ENCODE measurements at regions not wholly inside any gene's neighbourhood (a gene's known extent, or its start where the extent isn't known, plus 50 kb on each side); places are given as distances from the start of the nearest gene placed in this dataset.
"Not testable (repeated sequence)": the region's sequence is repeated elsewhere in the genome, so short reads cannot be mapped to it uniquely, and the experiment has no call there.

DNA sequence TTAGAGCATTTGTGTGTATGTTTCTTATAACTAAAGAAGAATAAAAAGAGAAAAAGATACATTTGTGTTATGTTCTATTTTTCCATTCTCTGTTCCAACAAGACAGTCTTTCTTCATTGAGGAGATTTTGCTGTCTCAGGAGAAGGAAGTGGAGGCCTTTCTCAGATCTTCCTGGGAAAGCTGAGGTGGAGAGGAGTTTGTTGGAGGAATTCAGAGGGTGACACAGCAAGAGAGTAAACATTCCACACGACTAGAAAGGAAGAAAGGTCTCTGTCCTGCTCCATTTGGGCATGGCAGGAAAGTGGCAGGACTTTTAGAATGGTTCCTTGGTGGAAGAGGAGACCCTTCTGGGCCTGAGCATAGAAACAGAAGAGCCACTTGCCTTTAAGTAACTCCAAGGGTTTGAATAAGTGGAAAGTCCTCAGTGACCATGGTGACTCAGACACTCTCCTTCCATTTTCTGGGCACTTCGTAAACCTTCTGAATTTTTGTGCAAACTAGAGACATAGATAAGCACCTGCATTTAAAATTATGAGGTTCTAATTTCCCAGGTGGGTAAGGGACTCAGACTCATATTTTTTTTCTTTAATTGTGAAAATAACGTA lies 52.3 kb upstream of the COL5A2 start:
- no peak for DNase-seq (ENCODE audit: low read depth)

DNA sequence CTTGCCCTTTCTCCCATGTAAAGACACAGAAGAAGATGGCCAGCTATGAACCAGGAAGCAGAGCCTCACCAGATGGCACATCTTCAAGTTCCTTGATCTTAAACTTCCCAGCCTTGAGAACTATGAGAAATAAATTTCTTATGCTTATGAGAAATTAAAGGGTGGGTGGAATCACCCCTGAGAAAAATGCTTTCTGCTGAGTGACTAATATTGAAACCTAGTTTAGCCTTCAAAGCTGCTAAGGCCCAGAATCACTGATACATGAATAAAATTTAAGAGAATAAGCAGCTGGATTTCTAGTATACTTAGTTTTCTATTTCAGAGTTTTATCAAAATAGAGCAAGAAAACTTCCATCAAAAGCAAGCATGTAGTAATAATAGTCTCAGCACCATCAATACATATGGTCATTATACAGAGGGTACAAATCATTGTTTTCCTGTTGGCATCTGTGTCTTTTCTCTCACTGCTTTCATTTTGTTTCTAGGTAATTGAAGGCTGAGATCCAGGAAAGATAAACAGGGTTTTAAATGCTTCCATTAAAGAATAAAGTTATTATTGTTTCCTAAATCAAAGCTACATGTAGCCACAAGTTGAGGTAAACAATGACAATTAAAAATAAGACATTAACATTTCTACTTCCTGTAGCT lies 53.3 kb upstream of the COL5A2 start:
- DNase-seq (ENCODE audit: low read depth) = no peak

DNA sequence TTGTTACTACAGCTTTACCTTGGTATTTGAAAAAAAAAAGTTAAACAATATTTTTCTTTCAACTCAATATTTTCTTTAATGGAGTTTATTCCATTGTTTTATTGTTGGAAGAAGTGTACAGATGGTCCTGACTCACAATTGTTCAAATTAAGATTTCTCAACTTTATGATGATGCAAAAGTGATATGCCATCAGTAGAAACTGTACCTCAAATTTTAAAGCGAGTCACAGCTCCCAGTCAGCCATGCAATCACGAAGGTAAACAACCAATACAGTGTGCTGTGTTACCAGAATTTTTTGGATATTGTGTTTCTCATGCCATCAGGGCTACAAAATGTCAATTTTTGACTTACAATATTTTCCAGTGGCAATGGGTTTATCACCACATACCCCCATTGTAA lies 54.0 kb upstream of the COL5A2 start:
- DNase-seq (ENCODE audit: low read depth) = no peak

DNA sequence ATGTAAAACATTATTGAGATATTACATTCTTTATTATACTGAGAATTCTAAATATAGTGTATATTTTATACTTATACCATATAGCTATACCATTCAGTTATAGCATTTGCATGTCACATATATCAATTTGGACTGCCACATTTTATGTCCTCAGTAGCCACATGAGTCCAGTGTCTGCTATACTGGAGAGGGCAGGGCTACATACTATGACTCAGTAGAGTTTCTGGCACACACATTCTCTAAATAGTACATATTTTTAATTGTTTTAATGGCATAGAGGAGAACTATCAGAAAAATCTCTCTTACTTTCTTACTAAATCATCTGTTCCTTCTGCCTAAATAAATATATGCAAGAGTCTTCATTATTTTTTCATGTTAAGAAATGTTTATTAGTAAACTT lies 55.4 kb upstream of the COL5A2 start:
- no peak for DNase-seq (ENCODE audit: low read depth)

DNA sequence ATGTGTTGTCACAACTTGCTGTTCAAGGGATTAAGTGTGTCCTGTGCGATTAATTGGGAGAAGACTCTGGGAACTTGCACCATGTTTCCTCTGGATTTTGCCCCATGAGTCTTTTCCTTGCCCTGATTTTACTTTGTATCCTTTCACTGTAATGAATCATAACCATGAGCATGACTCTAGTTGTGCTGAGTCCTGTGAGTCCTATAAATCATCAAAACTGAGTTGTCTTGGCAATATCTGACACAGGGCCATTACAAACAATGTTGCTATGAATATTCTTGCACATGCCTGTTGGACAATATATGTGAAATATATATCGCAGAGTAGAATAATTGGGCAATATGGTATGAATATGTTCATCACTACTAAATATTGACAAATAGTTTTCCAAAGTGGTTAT lies 56.5 kb upstream of the COL5A2 start:
- no peak for DNase-seq (ENCODE audit: low read depth)

DNA sequence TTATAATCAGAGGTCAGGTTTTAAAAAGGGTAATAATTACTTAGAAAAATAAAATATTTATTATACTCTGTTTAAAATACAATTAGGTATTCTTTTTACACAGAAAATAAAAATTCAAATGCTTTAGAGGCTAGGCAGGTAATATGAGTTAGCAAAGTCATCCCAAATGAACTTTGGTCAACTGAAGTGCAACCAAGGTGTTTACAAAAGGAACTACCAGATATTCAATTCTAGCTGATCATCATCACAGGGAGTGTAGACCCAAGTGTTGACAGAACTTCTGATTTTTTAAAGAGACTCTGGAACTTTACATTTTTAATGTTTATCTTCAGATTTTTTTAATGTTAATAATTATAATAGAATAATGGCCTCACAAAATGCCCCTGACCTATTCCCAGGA lies 59.3 kb upstream of the COL5A2 start:
- no peak for DNase-seq (ENCODE audit: low read depth)

DNA sequence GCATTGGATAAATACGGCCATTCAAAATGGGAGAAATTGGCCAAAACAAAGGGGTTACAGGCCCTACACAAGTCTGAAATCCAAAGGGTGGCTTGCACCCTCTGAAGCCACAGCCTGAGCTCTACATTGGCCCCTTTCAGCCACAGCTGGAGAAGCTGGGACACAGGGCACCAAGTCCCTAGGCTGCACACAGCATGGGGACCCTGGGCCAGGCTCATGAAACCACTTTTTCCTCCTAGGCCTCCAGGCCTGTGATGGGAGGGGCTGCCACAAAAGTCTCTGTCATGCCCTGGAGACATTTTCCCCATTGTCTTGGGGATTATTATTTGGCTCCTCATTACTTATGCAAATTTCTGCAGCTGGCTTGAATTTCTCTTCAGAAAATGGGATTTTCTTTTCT lies 64.3 kb upstream of the COL5A2 start:
- DNase-seq (ENCODE audit: low read depth) = not testable (repeated sequence)

DNA sequence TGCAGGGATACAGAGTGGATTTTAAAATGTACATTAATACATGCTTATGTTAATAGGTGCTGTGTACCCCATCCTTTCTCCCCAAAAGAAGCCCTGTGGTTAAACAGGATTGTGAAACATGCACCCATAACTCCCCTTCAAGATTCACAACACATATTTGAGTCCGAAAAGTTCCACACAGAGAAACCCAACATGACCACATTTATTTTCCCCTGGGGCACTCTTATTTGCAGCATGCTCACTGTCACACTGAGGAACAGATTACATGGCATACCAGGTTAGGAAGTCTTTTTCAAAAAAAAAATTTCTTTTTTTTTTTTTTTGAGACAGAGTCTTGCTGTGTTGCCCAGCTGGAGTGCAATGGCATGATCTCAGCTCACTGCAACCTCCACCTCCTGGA lies 67.7 kb upstream of the COL5A2 start:
- no peak for DNase-seq (ENCODE audit: low read depth)

DNA sequence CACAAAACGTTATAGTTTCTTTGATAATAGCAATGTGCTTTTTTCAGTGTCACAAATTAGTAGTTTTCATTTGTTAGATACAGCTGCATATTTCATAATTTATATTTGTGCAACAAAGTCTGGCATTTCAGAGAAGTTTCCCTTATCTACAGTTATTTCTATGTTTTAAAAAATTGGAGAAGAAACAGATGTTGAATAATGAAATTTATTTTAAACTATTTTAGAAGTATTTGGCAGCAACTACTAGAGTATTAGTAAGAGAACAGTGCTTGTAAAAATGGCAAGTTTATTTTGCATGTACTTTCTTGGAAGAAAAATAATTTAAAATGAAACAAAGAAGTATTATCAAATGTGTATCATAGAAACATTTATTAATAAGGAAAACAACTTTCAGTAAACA lies 68.6 kb upstream of the COL5A2 start:
- no peak for DNase-seq (ENCODE audit: low read depth)

DNA sequence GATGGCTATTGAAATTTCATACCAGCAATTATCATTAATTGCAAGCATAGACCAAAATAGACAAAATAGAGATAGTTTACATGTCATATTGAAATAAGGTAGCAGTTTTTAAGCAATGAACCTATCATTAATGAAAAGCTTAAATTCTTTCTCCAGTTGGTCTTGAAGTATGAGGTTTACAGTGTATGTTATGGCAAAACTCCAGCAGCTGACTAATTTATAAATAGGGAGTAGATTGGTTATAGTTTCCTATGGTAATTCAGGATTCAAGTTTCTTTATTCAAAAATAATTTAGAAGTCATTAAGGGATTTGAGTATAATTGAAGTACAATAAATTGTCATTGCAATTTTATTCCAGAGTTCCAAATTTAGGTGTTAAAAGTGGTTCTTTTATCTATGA lies 69.6 kb upstream of the COL5A2 start:
- DNase-seq (ENCODE audit: low read depth) = no peak

DNA sequence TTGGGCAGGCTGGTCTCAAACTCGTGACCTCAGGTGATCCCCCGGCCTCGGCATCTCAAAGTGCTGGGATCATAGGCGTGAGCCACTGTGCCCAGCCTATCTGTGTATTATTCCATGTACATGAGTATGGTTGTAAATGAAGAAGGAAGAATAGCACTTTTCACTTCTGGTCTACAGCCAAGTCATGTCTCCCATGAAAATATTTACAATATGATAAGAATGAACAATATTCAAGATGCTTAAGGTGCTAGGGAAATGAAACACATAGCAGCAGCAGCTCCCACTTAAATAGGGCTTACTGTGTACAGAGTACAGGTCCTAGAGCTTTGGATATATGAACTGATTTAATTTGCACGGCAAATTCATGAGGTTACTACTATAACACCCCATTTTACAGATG lies 70.3 kb upstream of the COL5A2 start:
- no peak for DNase-seq (ENCODE audit: low read depth)

DNA sequence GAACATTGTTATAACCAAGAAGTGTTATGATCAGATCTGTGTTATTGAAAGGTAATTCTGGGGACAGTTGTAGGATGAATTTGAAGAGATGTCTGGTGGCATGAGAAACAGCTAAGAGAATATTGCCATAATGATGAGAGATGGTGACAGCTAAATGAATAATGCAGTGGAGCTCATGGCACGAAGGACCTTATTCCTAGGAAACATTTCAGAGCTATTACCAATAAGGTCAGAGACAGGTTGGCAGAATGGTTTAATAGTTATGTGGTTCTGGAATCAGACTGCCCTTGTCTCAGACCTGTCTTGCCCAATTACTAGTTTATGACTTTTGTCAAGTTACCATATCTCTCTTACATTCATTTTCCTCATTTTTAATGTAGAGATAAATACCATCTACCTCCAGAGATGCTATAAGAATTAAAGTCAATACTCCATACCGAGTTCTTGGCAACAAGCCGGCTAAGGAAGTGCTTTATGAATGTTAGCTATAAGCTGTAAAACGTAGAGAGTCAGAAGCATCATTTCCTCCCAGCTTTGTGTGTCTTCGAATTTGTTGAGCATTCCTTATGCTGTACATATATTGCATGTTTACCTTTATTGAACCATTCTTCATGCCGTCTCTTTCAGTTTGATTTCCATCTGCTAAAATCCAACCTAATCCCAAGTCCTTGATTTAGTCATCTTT lies 73.6 kb upstream of the COL5A2 start:
- DNase-seq (ENCODE audit: low read depth) = no peak

DNA sequence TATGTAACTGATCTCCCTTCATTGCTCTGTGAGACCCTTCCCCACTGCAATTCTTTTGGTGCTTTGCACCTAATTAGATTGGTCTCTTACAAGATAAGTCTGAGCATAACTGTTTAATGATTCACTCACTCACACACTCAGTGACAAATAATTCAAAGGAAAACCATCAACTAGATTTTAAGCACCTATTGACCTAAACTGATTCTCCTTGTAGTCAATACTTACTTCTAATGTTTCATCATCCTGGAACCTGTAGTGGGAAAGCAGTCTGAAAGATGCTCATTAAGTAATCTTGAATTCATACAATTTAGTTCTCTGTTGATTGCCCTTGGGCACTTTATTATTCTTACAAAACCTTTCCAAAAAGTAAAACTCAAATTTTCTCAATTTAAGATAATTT lies 74.3 kb upstream of the COL5A2 start:
- DNase-seq (ENCODE audit: low read depth) = no peak

DNA sequence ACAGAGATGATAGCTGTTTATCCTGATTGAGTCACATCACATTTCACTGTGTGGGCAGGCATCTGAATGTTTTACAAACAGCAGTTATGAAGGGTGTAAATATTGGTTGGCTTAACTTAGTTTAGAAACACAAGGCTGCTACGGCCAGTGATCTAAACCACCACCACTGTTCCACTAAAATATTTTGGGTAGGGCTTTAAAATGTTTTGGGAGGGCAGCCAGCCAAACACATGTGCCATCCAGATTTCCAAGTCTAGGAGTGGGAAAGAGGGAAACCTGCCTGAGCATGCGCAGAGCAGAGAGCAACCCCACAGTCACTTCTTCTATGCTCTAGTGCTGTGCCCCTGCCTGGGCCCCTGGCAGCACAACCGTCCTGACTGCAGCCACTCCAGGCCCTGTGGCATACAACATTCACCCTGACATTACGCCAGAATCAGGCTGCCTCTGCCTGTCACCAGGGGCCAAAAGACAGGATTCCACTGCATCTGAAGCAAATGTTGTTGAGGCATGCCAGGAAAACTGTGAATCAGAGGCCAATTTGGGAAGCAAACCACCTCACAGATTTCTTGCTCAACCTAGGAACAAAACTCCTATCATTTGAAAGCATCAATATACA lies 74.8 kb upstream of the COL5A2 start:
- no peak for DNase-seq (ENCODE audit: low read depth)

DNA sequence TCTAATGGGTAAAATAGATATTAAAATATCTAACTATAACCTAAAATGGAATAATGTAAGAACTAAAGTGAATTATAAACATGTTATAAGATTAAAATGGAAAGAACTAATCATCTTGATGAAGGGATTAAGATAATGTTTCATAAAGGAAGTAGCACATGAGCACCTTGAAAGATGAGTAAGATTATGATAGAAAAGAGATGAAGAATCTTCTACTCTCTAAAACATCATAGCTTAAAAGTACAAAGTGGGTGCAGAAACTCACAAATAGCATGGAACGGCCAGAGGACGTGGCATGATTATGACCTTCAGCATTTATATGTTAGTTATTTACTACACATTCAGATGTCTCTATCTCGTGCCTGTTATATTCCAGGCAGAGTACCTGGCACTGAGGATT lies 76.2 kb upstream of the COL5A2 start:
- no peak for DNase-seq (ENCODE audit: low read depth)

DNA sequence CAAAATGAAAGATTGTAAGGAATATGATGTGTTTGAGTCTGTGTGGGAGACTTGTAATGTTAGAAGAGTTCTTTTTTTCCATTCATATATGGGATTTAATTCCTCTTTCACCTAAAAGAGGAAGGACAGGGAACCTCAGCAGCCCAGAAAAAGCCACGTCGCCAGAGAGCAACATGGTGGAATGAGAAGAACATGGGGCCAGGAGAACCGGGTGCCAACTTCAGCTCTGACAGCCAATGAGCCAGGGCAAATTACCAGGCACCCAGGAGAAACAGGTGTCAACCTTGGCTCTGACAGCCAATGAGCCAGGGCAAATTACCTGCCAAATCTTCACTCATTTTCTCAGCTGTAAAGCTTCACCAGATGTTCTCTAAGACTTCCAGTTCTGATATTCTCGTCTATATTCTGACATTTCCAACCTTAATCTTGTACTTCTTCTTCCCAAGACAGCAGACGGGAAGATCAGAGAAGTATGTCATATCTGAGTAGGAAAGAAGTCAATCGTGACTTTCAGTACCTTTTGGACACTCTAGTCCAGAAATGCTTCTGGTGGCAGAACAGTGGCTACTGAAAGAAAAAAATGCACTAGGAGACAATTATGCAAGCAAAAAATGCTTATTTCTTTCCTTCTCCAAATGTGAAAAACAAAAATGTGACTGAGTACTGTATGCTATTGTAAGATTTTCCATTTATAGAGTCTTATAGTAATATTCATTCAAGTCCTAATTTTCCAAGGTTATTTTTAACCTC lies 79.2 kb upstream of the COL5A2 start:
- no peak for DNase-seq (ENCODE audit: low read depth)

DNA sequence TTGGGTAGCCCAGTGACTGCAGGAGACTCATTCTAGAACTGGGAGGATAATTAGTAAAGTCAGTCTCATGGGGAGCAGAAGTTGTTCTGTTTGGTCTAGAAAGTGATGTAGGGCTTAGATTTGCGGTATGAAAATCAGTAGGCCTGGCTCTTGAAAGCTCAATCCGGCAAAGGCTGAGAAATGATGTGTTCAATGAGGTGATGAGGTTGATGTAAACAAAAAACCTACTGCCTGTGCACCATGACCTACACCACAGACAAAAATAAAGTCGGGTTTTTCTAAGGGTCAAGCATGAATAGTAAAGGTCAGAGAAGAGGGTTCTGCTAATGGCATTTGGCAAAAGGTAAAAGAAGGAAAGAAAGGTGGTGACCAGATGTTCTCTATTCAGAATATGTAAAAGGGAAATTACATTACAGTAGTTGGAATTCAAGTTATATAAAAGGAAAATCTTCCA lies 80.8 kb upstream of the COL5A2 start:
- DNase-seq (ENCODE audit: low read depth) = no peak

DNA sequence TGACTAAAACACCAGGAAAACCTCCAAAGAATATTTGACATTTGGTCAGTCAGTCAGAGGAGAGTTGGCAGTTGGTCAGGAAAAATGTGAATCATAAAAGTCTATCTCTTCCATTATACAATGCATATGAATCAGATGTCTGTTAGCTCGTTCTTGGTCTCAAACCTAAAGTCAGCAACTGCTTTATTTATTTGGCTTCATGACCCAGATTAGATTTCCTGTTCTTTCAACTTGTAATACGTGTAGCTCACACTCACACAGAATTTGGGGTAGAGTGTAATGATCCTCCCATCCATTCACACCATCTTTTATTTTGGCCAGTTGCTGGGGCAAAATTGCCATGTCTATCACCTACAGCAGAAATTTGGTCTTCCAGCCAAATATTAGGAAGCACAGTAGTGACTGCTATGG lies 81.9 kb upstream of the COL5A2 start:
- no peak for DNase-seq (ENCODE audit: low read depth)

DNA sequence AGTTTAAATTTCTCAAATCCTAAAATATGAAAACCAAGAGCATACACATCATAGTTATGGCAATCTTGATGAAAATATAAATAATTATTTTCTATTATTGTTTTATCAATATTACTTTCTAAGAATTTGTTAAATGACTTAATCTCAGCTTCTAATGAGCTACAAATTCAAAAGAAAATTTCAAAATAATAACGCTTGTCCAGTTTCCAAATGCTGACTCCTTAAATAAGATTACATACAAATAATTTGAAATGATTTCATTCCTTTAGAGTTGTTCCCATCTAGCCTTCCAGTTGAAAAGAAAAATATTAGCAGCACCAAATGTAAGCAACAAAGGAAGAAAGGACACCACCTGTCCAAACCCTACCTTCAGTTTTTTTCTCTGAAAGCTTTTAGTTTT lies 82.4 kb upstream of the COL5A2 start:
- no peak for DNase-seq (ENCODE audit: low read depth)

DNA sequence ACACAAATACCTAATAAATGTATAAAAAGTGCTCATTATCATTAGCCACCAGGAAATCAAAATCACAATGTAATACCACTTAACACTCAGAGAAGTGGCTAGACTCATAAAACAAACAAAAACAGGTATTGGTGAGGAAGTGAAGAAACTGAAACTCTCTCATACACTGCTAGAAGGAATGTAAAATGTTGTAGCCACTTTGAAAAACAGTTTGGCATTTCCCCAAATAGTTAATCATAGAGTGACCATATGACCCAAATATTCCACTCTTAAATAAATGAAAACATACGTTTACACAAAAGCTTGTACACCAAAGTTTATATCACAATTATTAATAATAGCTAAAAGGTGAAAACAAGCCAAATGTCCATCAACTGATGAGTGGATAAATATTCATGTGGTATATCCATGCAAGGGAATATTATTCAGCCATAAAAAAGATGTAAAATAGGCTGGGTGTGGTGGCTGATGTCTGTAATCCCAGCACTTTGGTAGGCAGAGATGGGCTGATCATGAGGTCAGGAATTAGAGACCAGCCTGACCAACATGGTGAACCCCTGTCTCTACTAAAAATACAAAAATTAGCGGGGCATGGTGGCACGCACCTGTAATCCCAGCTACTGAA lies 86.2 kb upstream of the COL5A2 start:
- DNase-seq (ENCODE audit: low read depth) = no peak

DNA sequence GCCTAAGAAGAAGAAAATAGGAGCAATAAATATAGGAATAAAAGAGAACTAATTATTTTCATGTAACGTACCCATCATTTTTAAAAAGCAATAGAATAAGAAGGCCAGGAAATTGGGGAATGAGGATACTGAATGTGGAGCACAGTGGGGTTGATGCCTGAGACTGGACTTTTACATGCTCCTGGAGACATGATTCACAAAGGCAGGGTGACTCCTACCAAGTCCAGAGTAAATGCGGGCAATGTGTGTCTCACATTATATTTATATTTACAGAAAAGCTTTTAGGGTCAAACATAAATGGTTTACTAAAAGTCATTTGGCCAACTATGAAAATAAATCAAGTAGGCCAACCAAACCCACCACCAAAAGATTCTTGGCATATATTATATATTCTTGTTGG lies 87.9 kb upstream of the COL5A2 start:
- no peak for DNase-seq (ENCODE audit: low read depth)

DNA sequence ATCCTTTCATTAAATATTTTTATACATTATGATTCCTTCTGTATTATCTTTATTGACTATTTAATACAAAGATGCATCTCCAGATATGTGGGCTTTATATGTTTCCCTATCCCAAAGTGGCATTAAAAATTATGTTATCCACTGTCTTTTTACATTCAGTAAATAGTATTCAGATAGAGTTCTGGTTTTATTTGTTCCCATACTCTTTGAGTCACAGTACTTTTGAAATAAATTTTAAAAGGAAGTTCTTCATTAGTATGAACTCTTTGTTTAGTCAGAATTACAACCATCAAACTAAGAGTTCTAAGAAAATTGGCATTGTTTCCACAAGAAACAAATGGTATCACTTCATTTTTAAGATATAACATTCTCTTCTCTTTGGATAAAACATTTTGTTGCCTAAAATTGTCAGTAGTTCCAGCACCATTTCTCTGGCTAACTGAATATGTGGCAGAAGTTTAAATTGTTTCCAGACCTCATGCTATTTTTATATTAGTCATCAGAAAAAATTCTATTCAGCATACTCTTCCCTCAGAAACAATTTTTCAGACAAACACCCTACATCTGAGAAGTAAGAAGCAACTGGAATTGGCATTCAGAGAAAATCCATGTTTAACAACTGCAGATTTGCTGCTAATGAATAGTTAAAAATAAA lies 88.5 kb upstream of the COL5A2 start:
- no peak for DNase-seq (ENCODE audit: low read depth)

All from activated T-cell treated with anti-CD3 and anti-CD28 coated beads for 1 hour (primary cell).